GM21526 (cell line): ENCODE measurements at regions not wholly inside any gene's neighbourhood (a gene's known extent, or its start where the extent isn't known, plus 50 kb on each side); places are given as distances from the start of the nearest gene placed in this dataset.

Source experiments
- ATAC-seq: cut with Tn5 transposase; IDR thresholded peaks from one replicate; pipeline ENCODE4 v1.9.1; 2021; ENCODE audit warnings: moderate library complexity; ENCODE audit not compliant: unreplicated experiment, low FRiP score

- ATAC-seq, result no peak
Observed at GRCh38 chr10:28082316-28082715, 83.4 kb upstream of the ODAD2 start.

GRCh38 chr10:28077889-28078288 is 79.0 kb upstream of the ODAD2 start:
- no peak for ATAC-seq

- no peak for ATAC-seq
Observed at GRCh38 chr10:28075424-28075823, 76.5 kb upstream of the ODAD2 start.

- ATAC-seq, result no peak
Observed at GRCh38 chr10:28072573-28072972, 73.7 kb upstream of the ODAD2 start.

GRCh38 chr10:28060031-28060607 is 61.2 kb upstream of the ODAD2 start:
- no peak for ATAC-seq

GRCh38 chr10:28058746-28059145 is 59.9 kb upstream of the ODAD2 start:
- no peak for ATAC-seq

- no peak for ATAC-seq
Observed at GRCh38 chr10:28054228-28054860, 55.5 kb upstream of the ODAD2 start.

GRCh38 chr10:28049286-28049685 is 50.4 kb upstream of the ODAD2 start:
- ATAC-seq, result no peak
